Testis (tissue), 2 donors: ENCODE measurements at regions not wholly inside any gene's neighbourhood (a gene's known extent, or its start where the extent isn't known, plus 50 kb on each side); places are given as distances from the start of the nearest gene placed in this dataset.

Experiments used
- DNase-seq: peaks from one replicate; pipeline ENCODE4 v3.0.0-alpha.2; 2019
- H3K27ac ChIP-seq, 2 donors: fragments of 200-600 bp; sonication (generic); one replicate each; pipeline ENCODE4 v1.5.1; 2019
- H3K27me3 ChIP-seq: fragments of 200-600 bp; sonication (generic); one replicate; pipeline ENCODE4 v1.5.1; 2019
- H3K36me3 ChIP-seq: fragments of 200-600 bp; sonication (generic); one replicate; pipeline ENCODE4 v1.5.1; 2017; ENCODE audit warnings: low read depth; ENCODE audit errors: missing control alignments
- H3K4me1 ChIP-seq: fragments of 200-600 bp; sonication (generic); one replicate; pipeline ENCODE4 v1.5.1; 2019
- H3K4me3 ChIP-seq, 2 donors: fragments of 200-600 bp; sonication (generic); one replicate each; pipeline ENCODE4 v1.5.1; 2017 to 2019
- H3K9me3 ChIP-seq: fragments of 200-600 bp; sonication (generic); one replicate; pipeline ENCODE4 v1.5.1; 2017
- POLR2A ChIP-seq: fragments of 450-650 bp; IDR thresholded peaks from one replicate; pipeline ENCODE4 v1.6.1; 2017; ENCODE audit warnings: antibody characterized with exemption, mild to moderate bottlenecking, moderate library complexity
- WGBS, 2 donors: methylation state at CpG; one replicate each; pipeline ENCODE4 v1.1.5; 2018; 5-methylcytosine and 5-hydroxymethylcytosine counted together
- intact Hi-C: fragments of 100-400 bp; cut with DNase I; formaldehyde crosslinking; loops from one replicate; pipeline ENCODE4 v1.15.1; 2023; ENCODE audit warnings: low total_unique reads
- TF ChIP-seq, protein P1 (sequence below), 3 experiments: fragments of 450-650 bp in 2 of 3; fragments of 200-600 bp in 1 of 3; sonication (generic) in 1 of 3; IDR thresholded peaks; one replicate each; pipeline ENCODE4 v1.5.1; 2016 to 2019; ENCODE audit warnings: antibody characterized with exemption in 3 of 3, mild to moderate bottlenecking in 2 of 3, moderate library complexity in 1 of 3

DNA sequence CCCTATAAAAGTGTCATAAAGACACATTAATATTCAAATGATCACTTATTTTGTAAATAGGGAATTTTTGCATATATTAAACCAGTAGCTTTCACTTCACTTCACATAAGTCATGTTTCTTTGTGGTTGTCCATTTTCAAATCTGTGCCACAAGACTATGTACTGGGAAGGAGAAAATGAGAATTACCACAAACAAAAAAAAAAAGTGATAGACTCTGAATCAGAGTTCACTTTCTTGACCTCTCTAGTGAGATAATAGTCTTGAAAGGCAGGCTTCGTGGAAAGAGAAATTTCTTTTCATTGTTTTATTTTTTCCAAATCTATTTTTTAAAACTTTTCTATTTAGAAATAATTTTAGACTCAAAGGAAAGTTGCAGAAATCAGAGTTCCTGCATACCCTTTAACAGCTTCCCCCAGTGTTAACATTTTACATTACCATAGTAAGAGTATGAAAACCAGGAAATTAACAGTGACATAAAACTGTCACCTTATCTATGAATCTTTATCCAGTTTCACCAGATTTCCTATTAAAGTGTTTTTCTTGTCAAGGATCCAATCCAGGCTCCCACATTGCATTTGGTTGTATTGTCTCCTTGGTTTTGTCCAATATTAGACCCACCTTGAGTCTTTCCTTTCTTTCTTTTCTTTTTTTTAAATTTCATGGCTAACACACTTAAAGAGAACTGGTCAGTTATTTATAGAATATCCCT, 215.4 kb upstream of the PGRMC2 start:
- intact Hi-C loops = no loop called here
- H3K36me3 ChIP-seq = no peaks in the 10 kb centered on the region
- no peak overlapping the region for H3K4me3 ChIP-seq
- no peaks in the 10 kb centered on the region for H3K9me3 ChIP-seq
- DNase-seq = no peak
- TF ChIP-seq, protein P1, sequence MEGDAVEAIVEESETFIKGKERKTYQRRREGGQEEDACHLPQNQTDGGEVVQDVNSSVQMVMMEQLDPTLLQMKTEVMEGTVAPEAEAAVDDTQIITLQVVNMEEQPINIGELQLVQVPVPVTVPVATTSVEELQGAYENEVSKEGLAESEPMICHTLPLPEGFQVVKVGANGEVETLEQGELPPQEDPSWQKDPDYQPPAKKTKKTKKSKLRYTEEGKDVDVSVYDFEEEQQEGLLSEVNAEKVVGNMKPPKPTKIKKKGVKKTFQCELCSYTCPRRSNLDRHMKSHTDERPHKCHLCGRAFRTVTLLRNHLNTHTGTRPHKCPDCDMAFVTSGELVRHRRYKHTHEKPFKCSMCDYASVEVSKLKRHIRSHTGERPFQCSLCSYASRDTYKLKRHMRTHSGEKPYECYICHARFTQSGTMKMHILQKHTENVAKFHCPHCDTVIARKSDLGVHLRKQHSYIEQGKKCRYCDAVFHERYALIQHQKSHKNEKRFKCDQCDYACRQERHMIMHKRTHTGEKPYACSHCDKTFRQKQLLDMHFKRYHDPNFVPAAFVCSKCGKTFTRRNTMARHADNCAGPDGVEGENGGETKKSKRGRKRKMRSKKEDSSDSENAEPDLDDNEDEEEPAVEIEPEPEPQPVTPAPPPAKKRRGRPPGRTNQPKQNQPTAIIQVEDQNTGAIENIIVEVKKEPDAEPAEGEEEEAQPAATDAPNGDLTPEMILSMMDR (IDR thresholded peaks at IDR 0.05) = no peak
- TF ChIP-seq POLR2A = no peak
- no peaks in the 10 kb centered on the region for H3K27me3 ChIP-seq
- 58 to 76% methylated on average over 1 of the region's 1 CpG for WGBS, 2 donors
- H3K4me1 ChIP-seq = no peaks in the 10 kb centered on the region
- no peak overlapping the region for H3K27ac ChIP-seq

DNA sequence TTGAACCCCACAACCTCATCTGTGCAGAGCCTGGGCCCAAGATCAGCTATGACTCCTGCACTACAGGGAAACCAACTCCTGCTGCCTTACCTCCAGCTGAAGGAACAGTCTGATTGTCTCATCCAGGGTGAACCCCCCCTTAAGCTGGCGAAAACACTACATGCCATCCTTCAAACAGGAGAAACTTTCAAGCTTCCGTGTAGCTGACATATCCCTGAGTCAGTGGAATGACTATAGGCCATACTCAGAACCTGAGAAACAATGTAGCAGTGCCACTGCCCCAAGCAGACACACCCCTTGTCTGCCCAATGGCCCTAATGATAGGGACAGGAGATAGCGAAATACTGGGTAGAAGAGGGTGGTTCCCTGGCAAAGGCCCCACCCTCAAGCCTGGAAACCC, 213.6 kb upstream of the PGRMC2 start:
- WGBS, 2 donors = 96 to 100% methylated on average over 1 to 3 of the region's 3 CpGs
- intact Hi-C loops = no loop called here
- H3K27me3 ChIP-seq = no peaks in the 10 kb centered on the region
- no peaks in the 10 kb centered on the region for H3K9me3 ChIP-seq
- H3K27ac ChIP-seq = no peak overlapping the region
- DNase-seq = no peak
- no peaks in the 10 kb centered on the region for H3K36me3 ChIP-seq
- no peaks in the 10 kb centered on the region for H3K4me1 ChIP-seq
- H3K4me3 ChIP-seq = no peak overlapping the region
- TF ChIP-seq, protein P1 (IDR thresholded peaks at IDR 0.05) = no peak
- TF ChIP-seq POLR2A = no peak

DNA sequence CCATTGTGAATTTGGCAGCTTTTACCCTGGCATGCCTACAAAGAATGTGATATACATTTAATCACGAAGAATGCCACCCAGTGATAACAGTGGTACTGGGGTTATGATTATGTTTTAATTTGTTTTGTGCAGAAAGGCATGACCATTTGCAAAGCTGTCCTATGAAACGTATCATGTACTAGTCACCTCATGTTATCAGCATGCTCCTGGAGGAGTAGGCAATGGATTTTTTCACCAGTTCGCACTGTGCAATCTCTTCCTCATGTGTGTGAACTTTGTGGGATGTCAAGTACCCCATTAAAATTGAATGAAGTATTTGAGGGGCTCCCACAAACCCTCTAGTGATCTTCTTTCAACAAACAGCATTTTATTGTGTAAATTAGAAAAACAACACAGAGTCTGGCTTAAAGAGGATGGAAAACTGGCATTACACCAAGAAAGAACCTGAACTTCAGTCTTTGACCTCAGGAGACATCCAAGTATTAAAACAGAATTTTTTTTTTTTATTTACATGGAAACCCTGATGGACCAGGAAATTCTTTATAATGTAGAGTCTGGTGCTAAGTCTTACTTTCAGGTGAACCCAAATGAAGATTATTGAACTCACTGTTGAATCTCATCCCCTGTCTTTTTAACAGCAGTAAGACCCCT, 200.6 kb upstream of the PGRMC2 start:
- intact Hi-C loops = no loop called here
- Histone ChIP-seq H3K4me3 (no peak overlapping the region), H3K9me3 (no peaks in the 10 kb centered on the region), H3K4me1 (no peaks in the 10 kb centered on the region), H3K27ac (no peak overlapping the region), H3K27me3 (no peaks in the 10 kb centered on the region), H3K36me3 (no peaks in the 10 kb centered on the region)
- TF ChIP-seq, protein P1 (IDR thresholded peaks at IDR 0.05) = no peak
- no peak for TF ChIP-seq POLR2A
- WGBS, 2 donors = 55 to 67% methylated on average over 3 of the region's 3 CpGs
- no peak for DNase-seq

DNA sequence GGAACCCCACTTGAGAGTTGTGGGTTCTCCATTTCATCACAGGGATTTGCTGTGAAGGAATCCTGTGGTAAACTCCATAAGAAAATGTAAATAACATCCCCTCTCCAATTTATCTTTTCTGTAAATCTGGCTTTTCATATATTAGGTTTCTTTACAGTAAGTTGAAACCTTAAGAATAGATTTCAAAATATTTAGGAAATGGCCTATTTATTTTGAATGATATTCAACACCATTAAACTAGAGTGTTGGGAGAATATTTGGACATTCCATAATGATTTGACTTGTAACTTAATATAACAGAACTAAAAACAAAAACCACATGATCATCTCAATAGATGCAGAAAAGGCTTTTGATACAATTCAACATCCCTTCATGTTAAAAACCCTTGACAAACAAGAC, 197.3 kb upstream of the PGRMC2 start:
- no peak for DNase-seq
- no peaks in the 10 kb centered on the region for H3K4me1 ChIP-seq
- H3K36me3 ChIP-seq = no peaks in the 10 kb centered on the region
- TF ChIP-seq, protein P1 (IDR thresholded peaks at IDR 0.05) = no peak
- TF ChIP-seq POLR2A = no peak
- intact Hi-C loops = no loop called here
- no peaks in the 10 kb centered on the region for H3K9me3 ChIP-seq
- H3K27me3 ChIP-seq = no peaks in the 10 kb centered on the region
- H3K27ac ChIP-seq = no peak overlapping the region
- no peak overlapping the region for H3K4me3 ChIP-seq

DNA sequence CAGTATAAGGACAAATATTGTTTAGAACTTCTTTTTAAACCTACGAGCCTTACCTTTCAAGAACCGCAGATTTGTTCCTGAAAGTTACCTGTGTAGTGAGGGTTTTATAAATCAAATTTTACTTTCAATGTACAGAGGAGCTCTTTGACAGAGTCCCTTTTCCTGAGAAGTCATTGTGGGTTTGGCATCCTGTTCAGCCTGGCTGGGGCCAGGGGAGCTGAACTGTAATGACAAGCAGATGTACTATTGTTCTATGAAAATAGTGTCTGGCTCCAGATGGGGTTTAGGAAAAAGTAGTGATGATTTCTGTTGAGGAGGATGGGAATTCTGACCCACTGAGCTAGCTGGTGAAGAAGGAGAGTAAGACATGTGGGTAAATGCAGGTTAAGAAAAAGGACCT, 196.2 kb upstream of the PGRMC2 start:
- no peak overlapping the region for H3K4me3 ChIP-seq
- no peak overlapping the region for H3K27ac ChIP-seq
- H3K9me3 ChIP-seq = no peaks in the 10 kb centered on the region
- H3K4me1 ChIP-seq = no peaks in the 10 kb centered on the region
- TF ChIP-seq POLR2A = no peak
- TF ChIP-seq, protein P1 (IDR thresholded peaks at IDR 0.05) = no peak
- intact Hi-C loops = no loop called here
- no peaks in the 10 kb centered on the region for H3K27me3 ChIP-seq
- WGBS, 2 donors = 85 to 89% methylated on average over 2 of the region's 2 CpGs
- no peak for DNase-seq
- no peaks in the 10 kb centered on the region for H3K36me3 ChIP-seq
